ENCODE measurements at regions not wholly inside any gene's neighbourhood (a gene's known extent, or its start where the extent isn't known, plus 50 kb on each side); places are given as distances from the start of the nearest gene placed in this dataset.

- H3K36me3 ChIP-seq, result no peaks in the 10 kb centered on the region
- no peaks in the 10 kb centered on the region for H3K4me1 ChIP-seq
- WGBS, 2 donors, result 95 to 96% methylated on average over 8 of the region's 8 CpGs
- DNase-seq, result no peak
- no peaks in the 10 kb centered on the region for H3K27me3 ChIP-seq
- no peak overlapping the region for H3K4me3 ChIP-seq (replicated peaks in 1 of 3)
- TF ChIP-seq POLR2A (IDR thresholded peaks at IDR 0.05), result no peak
- TF ChIP-seq, protein P1, sequence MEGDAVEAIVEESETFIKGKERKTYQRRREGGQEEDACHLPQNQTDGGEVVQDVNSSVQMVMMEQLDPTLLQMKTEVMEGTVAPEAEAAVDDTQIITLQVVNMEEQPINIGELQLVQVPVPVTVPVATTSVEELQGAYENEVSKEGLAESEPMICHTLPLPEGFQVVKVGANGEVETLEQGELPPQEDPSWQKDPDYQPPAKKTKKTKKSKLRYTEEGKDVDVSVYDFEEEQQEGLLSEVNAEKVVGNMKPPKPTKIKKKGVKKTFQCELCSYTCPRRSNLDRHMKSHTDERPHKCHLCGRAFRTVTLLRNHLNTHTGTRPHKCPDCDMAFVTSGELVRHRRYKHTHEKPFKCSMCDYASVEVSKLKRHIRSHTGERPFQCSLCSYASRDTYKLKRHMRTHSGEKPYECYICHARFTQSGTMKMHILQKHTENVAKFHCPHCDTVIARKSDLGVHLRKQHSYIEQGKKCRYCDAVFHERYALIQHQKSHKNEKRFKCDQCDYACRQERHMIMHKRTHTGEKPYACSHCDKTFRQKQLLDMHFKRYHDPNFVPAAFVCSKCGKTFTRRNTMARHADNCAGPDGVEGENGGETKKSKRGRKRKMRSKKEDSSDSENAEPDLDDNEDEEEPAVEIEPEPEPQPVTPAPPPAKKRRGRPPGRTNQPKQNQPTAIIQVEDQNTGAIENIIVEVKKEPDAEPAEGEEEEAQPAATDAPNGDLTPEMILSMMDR (IDR thresholded peaks at IDR 0.05), result no peak
- intact Hi-C loops (cut with DNase I), result loop anchor here (10.0 kb wide), 1 partner anchor 66 kb away; no protein-coding TSS in a partner anchor
- no peak overlapping the region for H3K27ac ChIP-seq
- no peaks in the 10 kb centered on the region for H3K9me3 ChIP-seq
Measured at GRCh38 chr13:61950828-61951227, 535.2 kb upstream of the PCDH20 start.

- H3K4me1 ChIP-seq, result no peaks in the 10 kb centered on the region
- H3K9me3 ChIP-seq, result no peaks in the 10 kb centered on the region
- 78 to 81% methylated on average over 7 of the region's 7 CpGs for WGBS, 2 donors
- H3K4me3 ChIP-seq (replicated peaks in 1 of 3), result no peak overlapping the region
- TF ChIP-seq, protein P1 (IDR thresholded peaks at IDR 0.05), result no peak
- no peak for TF ChIP-seq POLR2A (IDR thresholded peaks at IDR 0.05)
- no peak overlapping the region for H3K27ac ChIP-seq
- no peaks in the 10 kb centered on the region for H3K36me3 ChIP-seq
- intact Hi-C loops (cut with DNase I), result no loop called here
- DNase-seq, result no peak
- no peaks in the 10 kb centered on the region for H3K27me3 ChIP-seq
Measured at GRCh38 chr13:61944329-61944929, 528.8 kb upstream of the PCDH20 start.

- Histone ChIP-seq H3K4me1 (no peaks in the 10 kb centered on the region), H3K27me3 (no peaks in the 10 kb centered on the region), H3K9me3 (no peaks in the 10 kb centered on the region), H3K36me3 (no peaks in the 10 kb centered on the region), H3K4me3 (replicated peaks in 1 of 3) (no peak overlapping the region), H3K27ac (no peak overlapping the region)
- WGBS, 2 donors, result 56 to 57% methylated on average over 1 of the region's 1 CpG
- DNase-seq, result no peak
- intact Hi-C loops (cut with DNase I), result no loop called here
- TF ChIP-seq POLR2A (IDR thresholded peaks at IDR 0.05), result no peak
- TF ChIP-seq, protein P1 (IDR thresholded peaks at IDR 0.05), result no peak
Measured at GRCh38 chr13:61935710-61936109, 520.1 kb upstream of the PCDH20 start.

GRCh38 chr13:61927648-61928047, 512.0 kb upstream of the PCDH20 start:
- Histone ChIP-seq H3K36me3 (no peaks in the 10 kb centered on the region), H3K27ac (no peak overlapping the region), H3K9me3 (no peaks in the 10 kb centered on the region), H3K4me3 (replicated peaks in 1 of 3) (no peak overlapping the region), H3K27me3 (no peaks in the 10 kb centered on the region), H3K4me1 (no peaks in the 10 kb centered on the region)
- intact Hi-C loops (cut with DNase I), result no loop called here
- 78 to 88% methylated on average over 1 of the region's 1 CpG for WGBS, 2 donors
- no peak for TF ChIP-seq POLR2A (IDR thresholded peaks at IDR 0.05)
- TF ChIP-seq, protein P1 (IDR thresholded peaks at IDR 0.05), result no peak
- no peak for DNase-seq

- H3K27me3 ChIP-seq, result no peaks in the 10 kb centered on the region
- no peaks in the 10 kb centered on the region for H3K4me1 ChIP-seq
- no peak overlapping the region for H3K27ac ChIP-seq
- no peak for TF ChIP-seq POLR2A (IDR thresholded peaks at IDR 0.05)
- TF ChIP-seq, protein P1 (IDR thresholded peaks at IDR 0.05), result no peak
- no peaks in the 10 kb centered on the region for H3K36me3 ChIP-seq
- 95 to 98% methylated on average over 2 of the region's 2 CpGs for WGBS, 2 donors
- no peaks in the 10 kb centered on the region for H3K9me3 ChIP-seq
- DNase-seq, result no peak
- no peak overlapping the region for H3K4me3 ChIP-seq (replicated peaks in 1 of 3)
- intact Hi-C loops (cut with DNase I), result no loop called here
Measured at GRCh38 chr13:61918841-61919240, 503.2 kb upstream of the PCDH20 start.
